ENCODE measurements at regions not wholly inside any gene's neighbourhood (a gene's known extent, or its start where the extent isn't known, plus 50 kb on each side); places are given as distances from the start of the nearest gene placed in this dataset.

- TF ChIP-seq, protein P1, sequence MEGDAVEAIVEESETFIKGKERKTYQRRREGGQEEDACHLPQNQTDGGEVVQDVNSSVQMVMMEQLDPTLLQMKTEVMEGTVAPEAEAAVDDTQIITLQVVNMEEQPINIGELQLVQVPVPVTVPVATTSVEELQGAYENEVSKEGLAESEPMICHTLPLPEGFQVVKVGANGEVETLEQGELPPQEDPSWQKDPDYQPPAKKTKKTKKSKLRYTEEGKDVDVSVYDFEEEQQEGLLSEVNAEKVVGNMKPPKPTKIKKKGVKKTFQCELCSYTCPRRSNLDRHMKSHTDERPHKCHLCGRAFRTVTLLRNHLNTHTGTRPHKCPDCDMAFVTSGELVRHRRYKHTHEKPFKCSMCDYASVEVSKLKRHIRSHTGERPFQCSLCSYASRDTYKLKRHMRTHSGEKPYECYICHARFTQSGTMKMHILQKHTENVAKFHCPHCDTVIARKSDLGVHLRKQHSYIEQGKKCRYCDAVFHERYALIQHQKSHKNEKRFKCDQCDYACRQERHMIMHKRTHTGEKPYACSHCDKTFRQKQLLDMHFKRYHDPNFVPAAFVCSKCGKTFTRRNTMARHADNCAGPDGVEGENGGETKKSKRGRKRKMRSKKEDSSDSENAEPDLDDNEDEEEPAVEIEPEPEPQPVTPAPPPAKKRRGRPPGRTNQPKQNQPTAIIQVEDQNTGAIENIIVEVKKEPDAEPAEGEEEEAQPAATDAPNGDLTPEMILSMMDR (IDR thresholded peaks at IDR 0.05; ENCODE audit: insufficient read depth, low read length, poor library complexity, severe bottlenecking) = no peak
- no peak for TF ChIP-seq EZH2phosphoT487 (conservative IDR thresholded peaks at IDR 0.05; ENCODE audit: low read length)
These were observed 531.4 kb downstream of the TDRD15 start for GRCh38 chr2:21655136-21655535.
